Loucy (cell line): ENCODE measurements at regions not wholly inside any gene's neighbourhood (a gene's known extent, or its start where the extent isn't known, plus 50 kb on each side); places are given as distances from the start of the nearest gene placed in this dataset.

Experiments used
- H2AFZ ChIP-seq: fragments of 200-600 bp; sonication (generic); 2 replicates; pipeline ENCODE4 v1.6.0; 2016; ENCODE audit warnings: antibody characterized with exemption, mild to moderate bottlenecking, low read length, moderate library complexity
- H3F3A ChIP-seq: fragments of 200-600 bp; 2 replicates; pipeline ENCODE4 v1.6.0; 2016; ENCODE audit warnings: antibody characterized with exemption, low read depth, mild to moderate bottlenecking
- H3K27me3 ChIP-seq: fragments of 200-600 bp; sonication (generic); 2 replicates; pipeline ENCODE4 v1.6.1; 2014; ENCODE audit warnings: low read length, mild to moderate bottlenecking; ENCODE audit not compliant: insufficient read depth, poor library complexity, severe bottlenecking
- H3K36me3 ChIP-seq: fragments of 200-600 bp; sonication (generic); 2 replicates; pipeline ENCODE4 v1.6.1; 2016; ENCODE audit warnings: low read length; ENCODE audit not compliant: insufficient read depth
- H3K4me1 ChIP-seq: fragments of 200-600 bp; sonication (generic); 2 replicates; pipeline ENCODE4 v1.5.1; 2014; ENCODE audit warnings: low read length, mild to moderate bottlenecking; ENCODE audit not compliant: insufficient read depth, poor library complexity, severe bottlenecking
- H3K4me2 ChIP-seq: fragments of 200-600 bp; sonication (generic); 2 replicates; pipeline ENCODE4 v1.6.0; 2014; ENCODE audit warnings: antibody characterized with exemption, low read length, low read depth, mild to moderate bottlenecking; ENCODE audit not compliant: poor library complexity, severe bottlenecking
- H3K4me3 ChIP-seq: fragments of 200-600 bp; sonication (generic); 2 replicates; pipeline ENCODE4 v1.5.1; 2014; ENCODE audit warnings: low read length, mild to moderate bottlenecking, mixed read lengths; ENCODE audit not compliant: poor library complexity, severe bottlenecking
- H3K79me2 ChIP-seq: fragments of 200-600 bp; sonication (generic); 2 replicates; pipeline ENCODE4 v1.6.1; 2014; ENCODE audit warnings: low read length; ENCODE audit not compliant: insufficient read depth
- H3K9ac ChIP-seq: fragments of 200-600 bp; sonication (generic); 2 replicates; pipeline ENCODE4 v1.6.0; 2014; ENCODE audit warnings: mild to moderate bottlenecking, low read depth, low read length, moderate library complexity; ENCODE audit not compliant: poor library complexity, severe bottlenecking
- H3K9me2 ChIP-seq: fragments of 200-600 bp; sonication (generic); replicated peaks from 2 replicates; pipeline ENCODE4 v1.6.1; 2016; ENCODE audit warnings: low read depth, low read length, mixed read lengths
- H3K9me3 ChIP-seq: fragments of 200-600 bp; sonication (generic); 2 replicates; pipeline ENCODE4 v1.6.1; 2014; ENCODE audit warnings: mild to moderate bottlenecking, antibody characterized with exemption, low read length, low read depth; ENCODE audit not compliant: insufficient read depth
- H4K20me1 ChIP-seq: fragments of 200-600 bp; sonication (generic); 2 replicates; pipeline ENCODE4 v1.6.0; 2014; ENCODE audit warnings: antibody characterized with exemption, low read length, mild to moderate bottlenecking; ENCODE audit not compliant: insufficient read depth, poor library complexity, severe bottlenecking
- EZH2phosphoT487 ChIP-seq: fragments of 200-600 bp; IDR thresholded peaks from 2 replicates; pipeline ENCODE4 v1.6.1; 2018; ENCODE audit warnings: antibody characterized with exemption, mild to moderate bottlenecking, moderate library complexity, borderline replicate concordance
- TF ChIP-seq, protein P1 (sequence below): fragments of 200-600 bp; sonication (generic); conservative IDR thresholded peaks from 2 replicates; pipeline ENCODE4 v1.5.1; 2014; ENCODE audit warnings: mild to moderate bottlenecking, antibody characterized with exemption, low read length

DNA sequence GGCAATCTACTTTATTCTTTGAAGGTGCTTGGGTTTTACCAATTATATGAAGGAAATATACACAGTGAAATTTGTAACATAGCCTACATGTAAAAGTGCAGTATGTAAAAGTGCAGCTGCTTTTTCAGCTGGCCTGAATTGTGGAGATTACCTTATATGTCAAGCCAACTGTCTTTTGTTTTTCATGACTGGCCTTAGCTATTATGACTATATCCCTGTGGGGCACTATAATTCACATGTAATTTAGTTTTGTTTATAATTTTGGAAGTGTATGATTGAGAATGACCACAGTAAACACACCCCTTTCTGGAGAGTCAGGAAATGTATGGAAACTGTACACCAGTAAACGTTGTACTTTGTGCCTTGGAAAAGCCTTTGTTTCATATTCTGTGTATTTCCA is 435.0 kb upstream of the STXBP6 start:
- H3K4me2 ChIP-seq: no peak overlapping the region

DNA sequence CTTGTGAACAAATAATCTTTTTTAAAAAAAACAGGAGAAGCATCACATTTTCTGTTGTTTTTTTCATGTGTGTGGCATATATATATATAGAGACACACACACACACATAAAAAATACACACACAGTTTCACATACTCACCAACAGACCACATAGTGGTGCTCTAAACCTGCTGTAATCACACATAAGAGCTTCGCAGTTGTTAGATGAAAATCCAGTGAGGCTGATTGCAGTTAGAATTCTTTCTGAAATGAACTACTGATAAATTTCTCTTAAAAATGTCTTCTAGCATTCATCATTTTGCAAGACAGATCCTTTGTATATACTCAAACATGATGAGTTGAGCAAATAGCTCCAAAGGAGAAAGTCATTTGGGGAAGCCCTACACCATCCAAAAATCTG is 434.3 kb upstream of the STXBP6 start:
- Histone ChIP-seq H3K9me3 (no peaks in the 10 kb centered on the region), H3K27me3 (no peaks in the 10 kb centered on the region), H3K4me2 (no peak overlapping the region), H3K4me1 (no peaks in the 10 kb centered on the region), H3K9ac (no peak overlapping the region), H3K79me2 (no peaks in the 10 kb centered on the region), H4K20me1 (no peaks in the 10 kb centered on the region), H2AFZ (no peak overlapping the region), H3K4me3 (no peak overlapping the region), H3K36me3 (no peaks in the 10 kb centered on the region), H3K9me2 (0 out of 2 replicates have a peak, but pooled peaks cover under 1% of the 10 kb centered on the region), H3F3A (no peaks in the 10 kb centered on the region)
- TF ChIP-seq, protein P1, sequence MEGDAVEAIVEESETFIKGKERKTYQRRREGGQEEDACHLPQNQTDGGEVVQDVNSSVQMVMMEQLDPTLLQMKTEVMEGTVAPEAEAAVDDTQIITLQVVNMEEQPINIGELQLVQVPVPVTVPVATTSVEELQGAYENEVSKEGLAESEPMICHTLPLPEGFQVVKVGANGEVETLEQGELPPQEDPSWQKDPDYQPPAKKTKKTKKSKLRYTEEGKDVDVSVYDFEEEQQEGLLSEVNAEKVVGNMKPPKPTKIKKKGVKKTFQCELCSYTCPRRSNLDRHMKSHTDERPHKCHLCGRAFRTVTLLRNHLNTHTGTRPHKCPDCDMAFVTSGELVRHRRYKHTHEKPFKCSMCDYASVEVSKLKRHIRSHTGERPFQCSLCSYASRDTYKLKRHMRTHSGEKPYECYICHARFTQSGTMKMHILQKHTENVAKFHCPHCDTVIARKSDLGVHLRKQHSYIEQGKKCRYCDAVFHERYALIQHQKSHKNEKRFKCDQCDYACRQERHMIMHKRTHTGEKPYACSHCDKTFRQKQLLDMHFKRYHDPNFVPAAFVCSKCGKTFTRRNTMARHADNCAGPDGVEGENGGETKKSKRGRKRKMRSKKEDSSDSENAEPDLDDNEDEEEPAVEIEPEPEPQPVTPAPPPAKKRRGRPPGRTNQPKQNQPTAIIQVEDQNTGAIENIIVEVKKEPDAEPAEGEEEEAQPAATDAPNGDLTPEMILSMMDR: no peak
- no peak for TF ChIP-seq EZH2phosphoT487

More for the DNA sequence above, 435.0 kb upstream of the STXBP6 start:
- no peaks in the 10 kb centered on the region for H3K9me3 ChIP-seq
- TF ChIP-seq, protein P1: no peak
- no peak for TF ChIP-seq EZH2phosphoT487
- H2AFZ ChIP-seq: no peak overlapping the region
- no peaks in the 10 kb centered on the region for H4K20me1 ChIP-seq
- H3K27me3 ChIP-seq: no peaks in the 10 kb centered on the region
- 0 out of 2 replicates have a peak, but pooled peaks cover 4% of the 10 kb centered on the region for H3K9me2 ChIP-seq
- H3K4me1 ChIP-seq: no peaks in the 10 kb centered on the region
- H3K36me3 ChIP-seq: no peaks in the 10 kb centered on the region
- no peak overlapping the region for H3K9ac ChIP-seq
- H3K4me3 ChIP-seq: no peak overlapping the region
- no peaks in the 10 kb centered on the region for H3K79me2 ChIP-seq
- no peaks in the 10 kb centered on the region for H3F3A ChIP-seq

DNA sequence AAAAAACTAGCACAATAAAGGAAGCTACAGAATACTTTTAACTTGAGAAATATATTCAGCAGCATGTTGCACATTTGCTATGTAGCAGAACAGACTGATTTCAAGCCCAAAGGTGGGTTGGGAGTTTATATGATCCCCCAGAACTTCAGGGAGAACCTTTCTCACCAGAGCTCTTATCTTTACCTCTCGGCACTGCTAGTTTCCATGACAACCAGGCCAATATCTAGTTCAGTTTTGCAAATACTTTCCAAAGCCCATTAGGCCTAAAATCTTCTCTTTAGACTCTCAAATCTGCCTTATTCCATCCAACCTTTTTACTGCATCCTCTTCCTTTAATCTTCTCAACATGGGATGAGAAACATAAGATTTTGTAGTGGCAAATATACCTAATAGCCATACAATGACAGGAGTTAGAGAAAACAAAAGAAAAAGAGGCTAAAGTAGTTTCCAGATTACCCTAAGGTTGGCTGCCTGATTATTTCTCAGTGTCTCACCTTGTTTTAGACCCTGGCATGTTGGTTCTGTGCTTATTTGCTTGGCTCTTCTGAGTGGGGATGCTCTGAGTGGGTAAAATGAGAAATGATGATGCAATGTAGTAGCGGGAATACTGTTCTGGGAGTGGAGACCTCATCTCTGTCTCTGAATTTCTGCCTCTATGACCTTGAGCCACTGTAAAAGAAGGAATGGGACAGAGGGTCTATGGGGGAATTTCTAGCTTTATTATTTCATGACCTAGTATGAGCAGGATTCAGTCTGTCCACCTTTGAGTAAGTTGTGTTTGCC is 427.6 kb upstream of the STXBP6 start:
- Histone ChIP-seq H3K79me2 (no peaks in the 10 kb centered on the region), H3F3A (no peaks in the 10 kb centered on the region), H3K27me3 (no peaks in the 10 kb centered on the region), H3K9me2 (no peaks in the 10 kb centered on the region), H2AFZ (no peak overlapping the region), H3K4me3 (no peak overlapping the region), H3K9me3 (no peaks in the 10 kb centered on the region), H4K20me1 (no peaks in the 10 kb centered on the region), H3K9ac (no peak overlapping the region), H3K36me3 (no peaks in the 10 kb centered on the region), H3K4me1 (no peaks in the 10 kb centered on the region), H3K4me2 (no peak overlapping the region)
- TF ChIP-seq, protein P1: no peak
